ENCODE measurements at regions not wholly inside any gene's neighbourhood (a gene's known extent, or its start where the extent isn't known, plus 50 kb on each side); places are given as distances from the start of the nearest gene placed in this dataset.

GRCh38 chr13:109977212-109977968 lies 191.0 kb upstream of the IRS2 start:
- TF ChIP-seq, protein P1, sequence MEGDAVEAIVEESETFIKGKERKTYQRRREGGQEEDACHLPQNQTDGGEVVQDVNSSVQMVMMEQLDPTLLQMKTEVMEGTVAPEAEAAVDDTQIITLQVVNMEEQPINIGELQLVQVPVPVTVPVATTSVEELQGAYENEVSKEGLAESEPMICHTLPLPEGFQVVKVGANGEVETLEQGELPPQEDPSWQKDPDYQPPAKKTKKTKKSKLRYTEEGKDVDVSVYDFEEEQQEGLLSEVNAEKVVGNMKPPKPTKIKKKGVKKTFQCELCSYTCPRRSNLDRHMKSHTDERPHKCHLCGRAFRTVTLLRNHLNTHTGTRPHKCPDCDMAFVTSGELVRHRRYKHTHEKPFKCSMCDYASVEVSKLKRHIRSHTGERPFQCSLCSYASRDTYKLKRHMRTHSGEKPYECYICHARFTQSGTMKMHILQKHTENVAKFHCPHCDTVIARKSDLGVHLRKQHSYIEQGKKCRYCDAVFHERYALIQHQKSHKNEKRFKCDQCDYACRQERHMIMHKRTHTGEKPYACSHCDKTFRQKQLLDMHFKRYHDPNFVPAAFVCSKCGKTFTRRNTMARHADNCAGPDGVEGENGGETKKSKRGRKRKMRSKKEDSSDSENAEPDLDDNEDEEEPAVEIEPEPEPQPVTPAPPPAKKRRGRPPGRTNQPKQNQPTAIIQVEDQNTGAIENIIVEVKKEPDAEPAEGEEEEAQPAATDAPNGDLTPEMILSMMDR (IDR thresholded peaks at IDR 0.05), result no peak
- TF ChIP-seq POLR2A (IDR thresholded peaks at IDR 0.05), result no peak

Data from body of pancreas (tissue), 4 donors.